RCC 7860 (cell line): ENCODE measurements at regions not wholly inside any gene's neighbourhood (a gene's known extent, or its start where the extent isn't known, plus 50 kb on each side); places are given as distances from the start of the nearest gene placed in this dataset.

Source experiments
- DNase-seq: peaks from one replicate; pipeline ENCODE4 v3.0.0-alpha.2; 2015; ENCODE audit warnings: low spot score
- FAIRE-seq: peaks from 2 replicates; lab custom pipeline; 2012; peaks lifted over from hg19 to GRCh38; lab: Jason Lieb, UNC

DNA sequence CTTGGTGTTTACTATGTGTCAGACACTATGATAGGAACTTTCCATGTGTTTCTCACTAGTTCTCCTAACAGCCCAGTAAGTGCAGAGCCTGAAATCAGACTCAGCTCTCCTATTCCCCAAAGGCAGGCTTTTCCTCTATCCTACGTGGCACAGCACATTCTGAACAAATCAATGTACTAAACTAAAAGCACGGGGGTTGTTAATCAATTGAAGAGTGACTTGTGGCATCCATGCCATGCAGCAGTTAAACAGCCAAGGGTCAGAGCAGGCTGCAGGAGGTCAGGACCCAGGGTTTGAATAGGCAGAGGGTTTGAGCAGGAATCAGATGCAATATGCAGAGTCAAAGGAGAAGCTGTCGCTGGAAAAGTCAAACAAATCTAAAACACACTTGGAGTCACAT, 289.7 kb upstream of the LDB2 start:
- no peak for FAIRE-seq
- DNase-seq: no peak

GRCh38 chr4:17187003-17187402, 288.6 kb upstream of the LDB2 start:
- DNase-seq: no peak
- no peak for FAIRE-seq

GRCh38 chr4:17182888-17183287, 284.4 kb upstream of the LDB2 start:
- FAIRE-seq: no peak
- no peak for DNase-seq

DNA sequence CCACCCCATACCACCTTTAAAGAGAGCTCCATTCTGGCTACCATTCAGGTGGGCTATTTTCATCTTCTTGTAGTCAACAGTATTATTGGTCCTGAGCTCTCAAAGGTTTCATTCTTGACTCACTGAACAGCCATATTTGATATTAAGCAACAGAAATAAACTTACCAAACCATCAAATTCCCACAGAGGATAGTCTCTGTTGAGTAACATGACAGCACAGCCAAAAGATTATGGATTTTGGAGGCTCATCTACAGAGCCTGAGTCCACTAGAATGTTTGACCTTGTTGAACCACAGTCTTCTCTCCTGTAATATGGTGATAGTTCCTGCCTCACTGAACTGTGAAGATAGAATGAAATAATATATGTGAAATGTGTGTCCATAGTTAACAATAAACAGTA, 276.3 kb upstream of the LDB2 start:
- no peak for DNase-seq
- FAIRE-seq: no peak

DNA sequence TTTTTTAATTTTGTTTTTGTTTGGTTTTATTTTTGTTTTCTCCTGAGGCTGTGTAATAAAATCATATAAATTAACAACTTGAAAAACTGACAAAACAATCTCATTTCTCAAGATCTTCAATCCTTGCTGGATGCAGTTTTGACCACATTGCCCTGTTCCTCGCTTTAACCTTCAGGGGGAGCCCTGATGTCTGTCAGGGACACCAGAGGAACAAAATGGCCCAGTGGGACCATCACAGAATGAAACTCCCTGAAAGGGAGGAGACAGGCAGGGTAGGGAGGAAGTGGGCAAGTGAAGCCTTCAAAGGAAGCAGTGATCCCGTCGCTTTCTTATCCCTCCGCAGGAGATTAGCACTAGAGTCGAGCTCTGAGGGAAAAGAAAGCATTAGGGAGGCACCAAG, 274.9 kb upstream of the LDB2 start:
- DNase-seq: no peak
- no peak for FAIRE-seq

GRCh38 chr4:17170131-17170530, 271.7 kb upstream of the LDB2 start:
- FAIRE-seq: no peak
- DNase-seq: no peak

- FAIRE-seq: no peak
- DNase-seq: no peak
Observed at GRCh38 chr4:17169699-17170098, 271.3 kb upstream of the LDB2 start.

GRCh38 chr4:17168571-17168970, 270.1 kb upstream of the LDB2 start:
- DNase-seq: no peak
- FAIRE-seq: no peak

DNA sequence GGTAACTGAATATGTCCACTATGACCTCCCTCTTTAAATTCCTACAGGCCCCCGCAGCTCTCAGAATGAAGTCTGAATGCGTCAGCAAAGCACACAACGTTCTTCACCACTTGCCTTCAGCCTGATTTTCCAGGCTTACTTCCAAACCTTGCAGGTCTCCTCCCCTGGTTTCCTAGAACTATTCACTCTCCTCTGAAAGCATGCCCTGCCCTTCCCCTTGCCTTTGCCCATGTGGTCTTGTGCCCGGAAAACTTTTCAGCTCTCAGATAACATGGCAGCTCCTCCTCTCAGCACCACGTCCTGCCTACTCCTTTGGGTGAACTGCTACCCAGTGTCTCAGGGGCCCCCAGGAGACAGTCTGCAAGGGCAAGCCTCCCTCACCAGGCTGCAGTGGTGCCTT, 268.5 kb upstream of the LDB2 start:
- FAIRE-seq (no peak), DNase-seq (no peak)

GRCh38 chr4:17165286-17165685, 266.8 kb upstream of the LDB2 start:
- FAIRE-seq: no peak

GRCh38 chr4:17164666-17165065, 266.2 kb upstream of the LDB2 start:
- no peak for FAIRE-seq
- no peak for DNase-seq

More at GRCh38 chr4:17165286-17165685, 266.8 kb upstream of the LDB2 start:
- DNase-seq: no peak

DNA sequence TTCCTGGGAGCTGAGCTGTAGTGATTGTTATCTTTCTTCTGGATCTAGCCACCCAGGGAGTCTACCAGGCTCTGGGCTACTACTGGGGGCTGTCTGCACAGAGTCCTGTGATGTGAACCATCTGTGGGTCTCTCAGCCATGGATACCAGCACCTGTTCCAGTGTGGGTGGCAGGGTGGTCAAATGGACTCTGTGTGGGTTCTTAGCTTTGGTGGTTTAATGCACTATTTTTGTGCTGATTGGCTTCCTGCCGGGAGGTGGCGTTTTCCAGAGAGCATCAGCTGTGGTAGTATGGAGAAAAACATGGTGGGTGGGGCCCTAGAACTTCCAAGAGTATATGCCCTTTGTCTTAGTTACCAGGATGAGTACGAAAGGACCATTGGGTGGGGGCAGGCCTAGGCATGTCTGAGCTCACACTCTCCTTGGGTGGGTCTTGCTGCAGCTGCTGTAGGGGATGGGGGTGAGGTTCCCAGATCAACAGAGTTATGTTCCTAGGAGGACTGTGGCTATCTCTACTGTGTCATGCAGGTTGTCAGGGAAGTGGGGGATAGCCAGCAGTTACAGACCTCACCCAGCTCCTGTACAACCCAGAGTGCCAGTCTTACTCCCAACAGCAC, 264.8 kb upstream of the LDB2 start:
- DNase-seq: no peak
- no peak for FAIRE-seq

DNA sequence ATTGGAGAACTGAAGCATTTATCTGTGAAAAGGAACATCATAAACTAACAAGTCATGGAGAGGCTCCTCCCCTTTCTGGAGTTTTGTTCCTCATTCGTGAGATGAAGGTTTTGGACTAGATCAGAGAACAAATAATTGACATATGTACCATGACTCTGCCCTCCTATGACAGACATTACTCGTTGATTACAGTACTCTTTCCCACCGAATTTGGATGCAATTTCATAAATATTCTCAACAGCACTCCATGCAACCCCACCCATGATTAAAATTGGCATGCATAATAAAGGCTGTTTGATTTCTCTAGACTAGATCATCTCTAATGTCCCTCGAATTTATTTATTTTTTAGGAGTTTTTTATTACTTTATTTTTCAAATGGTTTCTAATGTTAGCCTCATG, 258.9 kb upstream of the LDB2 start:
- no peak for DNase-seq
- no peak for FAIRE-seq

GRCh38 chr4:17155486-17155885, 257.0 kb upstream of the LDB2 start:
- DNase-seq (no peak), FAIRE-seq (no peak)

GRCh38 chr4:17153572-17153971, 255.1 kb upstream of the LDB2 start:
- FAIRE-seq: no peak
- no peak for DNase-seq

GRCh38 chr4:17152941-17153540, 254.6 kb upstream of the LDB2 start:
- no peak for FAIRE-seq

DNA sequence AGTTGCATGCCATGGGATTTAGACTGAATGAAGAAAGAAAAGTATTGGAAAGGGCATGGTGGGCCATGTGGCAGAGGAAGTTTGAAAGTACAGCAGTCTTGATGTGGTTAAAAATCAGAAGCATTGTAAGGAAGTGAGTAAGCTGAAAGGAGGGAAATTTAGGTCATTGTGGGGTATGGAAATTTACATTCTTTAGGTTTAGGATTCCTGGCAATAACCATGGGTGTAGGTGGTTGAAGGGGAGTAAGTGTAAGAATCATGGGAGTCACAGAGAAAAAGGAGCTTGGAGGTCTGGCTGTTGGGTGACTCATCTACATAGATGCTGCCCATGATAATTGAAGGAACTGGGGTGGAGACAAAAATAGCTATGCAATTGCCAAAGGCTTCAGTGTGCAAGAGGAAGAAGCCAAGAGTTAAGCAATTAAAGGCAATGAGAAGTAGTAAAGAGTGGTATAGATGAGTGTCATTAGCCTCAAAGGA, 243.8 kb upstream of the LDB2 start:
- no peak for DNase-seq
- FAIRE-seq: no peak

More at GRCh38 chr4:17152941-17153540, 254.6 kb upstream of the LDB2 start:
- DNase-seq: no peak

- FAIRE-seq (no peak), DNase-seq (no peak)
Observed at GRCh38 chr4:17138847-17139246, 240.4 kb upstream of the LDB2 start.

GRCh38 chr4:17134565-17134964, 236.1 kb upstream of the LDB2 start:
- FAIRE-seq: no peak
- no peak for DNase-seq

- FAIRE-seq (no peak), DNase-seq (no peak)
Observed at GRCh38 chr4:17134100-17134499, 235.7 kb upstream of the LDB2 start.

- FAIRE-seq (no peak), DNase-seq (no peak)
Observed at GRCh38 chr4:17132226-17132625, 233.8 kb upstream of the LDB2 start.

DNA sequence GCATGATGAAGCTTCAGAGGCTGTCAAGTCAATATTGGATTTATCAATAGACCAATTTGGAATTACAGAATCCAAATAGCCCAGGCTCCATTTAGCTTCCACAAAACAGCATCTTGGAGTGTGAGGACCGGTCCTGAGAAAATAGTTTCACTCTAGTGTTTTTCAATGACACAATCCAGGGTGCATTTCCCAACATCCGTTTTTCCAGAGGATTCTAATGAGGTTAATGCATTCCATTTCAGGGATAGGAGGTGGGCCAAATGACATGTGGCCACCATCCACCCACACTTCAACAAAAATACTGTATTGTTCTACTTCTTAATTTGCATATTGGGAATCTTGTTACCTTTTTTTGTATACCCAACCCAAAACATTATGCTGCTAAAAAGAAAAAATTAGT, 229.8 kb upstream of the LDB2 start:
- FAIRE-seq (no peak), DNase-seq (no peak)
